Common myeloid progenitor, CD34-positive (primary cell): ENCODE measurements at regions not wholly inside any gene's neighbourhood (a gene's known extent, or its start where the extent isn't known, plus 50 kb on each side); places are given as distances from the start of the nearest gene placed in this dataset.

Experiments used
- CTCF ChIA-PET: fragments of 350-600 bp; sonication (Branson Sonifier 250); formaldehyde crosslinking; loops from one replicate; lab custom pipeline; 2021; ENCODE audit warnings: antibody characterized with exemption; lab: Charles Lee
- POLR2A ChIA-PET: fragments of 350-600 bp; sonication (Branson Sonifier 250); formaldehyde crosslinking; loops from one replicate; lab custom pipeline; 2021; ENCODE audit warnings: antibody characterized with exemption; lab: Charles Lee
- DNase-seq, 3 donors: peaks; one replicate each; pipeline versions ENCODE4 v3.0.0 to v3.0.0-alpha.2; 2013
- H3K27ac ChIP-seq, 2 experiments: 1 replicate in 1 of 2; 2 replicates in 1 of 2; pipeline ENCODE4 v1.7.0; 2013; ENCODE audit warnings: inconsistent platforms in 2 of 2, low read length in 2 of 2, mild to moderate bottlenecking in 2 of 2, low read depth in 1 of 2, moderate library complexity in 1 of 2; ENCODE audit not compliant: severe bottlenecking in 2 of 2, insufficient read depth in 1 of 2, poor library complexity in 1 of 2
- H3K27me3 ChIP-seq, 5 experiments: replicated peaks in 2 of 5; 1 replicate in 3 of 5; 2 replicates in 2 of 5; pipeline versions ENCODE4 v1.6.1 to v1.7.0; 2013; ENCODE audit warnings: low read length in 4 of 5, mild to moderate bottlenecking in 2 of 5, moderate library complexity in 2 of 5, inconsistent platforms in 1 of 5; ENCODE audit not compliant: insufficient read depth in 5 of 5, control insufficient read depth in 4 of 5
- H3K36me3 ChIP-seq, 4 experiments: 1 replicate in 2 of 4; 2 replicates in 2 of 4; pipeline versions ENCODE4 v1.6.1 to v1.7.0; 2013; ENCODE audit warnings: low read length in 3 of 4, control low read depth in 1 of 4, mild to moderate bottlenecking in 1 of 4; ENCODE audit not compliant: control insufficient read depth in 4 of 4, insufficient read depth in 4 of 4
- H3K4me1 ChIP-seq, 4 experiments: 1 replicate in 3 of 4; 2 replicates in 1 of 4; pipeline versions ENCODE4 v1.6.1 to v1.7.1; 2013; ENCODE audit warnings: low read length in 3 of 4, mild to moderate bottlenecking in 3 of 4, control low read depth in 1 of 4, inconsistent platforms in 1 of 4, moderate library complexity in 1 of 4; ENCODE audit not compliant: control insufficient read depth in 4 of 4, insufficient read depth in 4 of 4; ENCODE audit errors: control extremely low read depth in 1 of 4
- H3K4me3 ChIP-seq, 7 experiments: 1 replicate in 4 of 7; 2 replicates in 3 of 7; pipeline versions ENCODE4 v1.5.1 to v1.7.0; 2013; ENCODE audit warnings: mild to moderate bottlenecking in 7 of 7, low read length in 6 of 7, moderate library complexity in 6 of 7, inconsistent platforms in 2 of 7, low read depth in 2 of 7, control low read depth in 1 of 7; ENCODE audit not compliant: insufficient read depth in 4 of 7, control insufficient read depth in 1 of 7; ENCODE audit errors: extremely low read depth in 1 of 7
- H3K9me3 ChIP-seq, 5 experiments: 1 replicate in 4 of 5; 2 replicates in 1 of 5; pipeline versions ENCODE4 v1.6.1 to v1.7.1; 2013; ENCODE audit warnings: low read length in 4 of 5, mild to moderate bottlenecking in 2 of 5, inconsistent platforms in 1 of 5, low read depth in 1 of 5, moderate library complexity in 1 of 5; ENCODE audit not compliant: control insufficient read depth in 4 of 5, insufficient read depth in 2 of 5; ENCODE audit errors: control extremely low read depth in 1 of 5
- WGBS: methylation state at CpG from one replicate; pipeline ENCODE4 v1.1.5; 2013; ENCODE audit not compliant: insufficient coverage; 5-methylcytosine and 5-hydroxymethylcytosine counted together

GRCh38 chr14:84792722-84793410 is 737.1 kb upstream of the FLRT2 start:
- ChIA-PET POLR2A (no interaction called here), CTCF (interaction anchor here (1.0 kb wide), 1 partner anchor 14 kb away, joined by 3 read pairs; no protein-coding TSS in a partner anchor)
- no peaks in the 10 kb centered on the region for H3K36me3 ChIP-seq
- no peak for DNase-seq
- H3K4me3 ChIP-seq, result no peak overlapping the region
- H3K4me1 ChIP-seq, result no peaks in the 10 kb centered on the region
- no peaks in the 10 kb centered on the region for H3K27me3 ChIP-seq
- no peak overlapping the region for H3K27ac ChIP-seq
- 87% methylated on average over 4 of the region's 4 CpGs for WGBS
- H3K9me3 ChIP-seq, result no peaks in the 10 kb centered on the region

GRCh38 chr14:84797326-84797725 is 732.6 kb upstream of the FLRT2 start:
- Histone ChIP-seq H3K9me3 (no peaks in the 10 kb centered on the region), H3K27me3 (no peaks in the 10 kb centered on the region), H3K4me3 (no peak overlapping the region), H3K36me3 (no peaks in the 10 kb centered on the region), H3K4me1 (no peaks in the 10 kb centered on the region), H3K27ac (no peak overlapping the region)
- ChIA-PET POLR2A (no interaction called here), CTCF (no interaction called here)
- DNase-seq, result no peak
- WGBS, result no CpG with 5 or more reads among the region's 3 CpGs

GRCh38 chr14:84804468-84804867 is 725.5 kb upstream of the FLRT2 start:
- POLR2A ChIA-PET, result no interaction called here

GRCh38 chr14:84804895-84805294 is 725.0 kb upstream of the FLRT2 start:
- WGBS, result no CpG with 5 or more reads among the region's 1 CpG
- no peak overlapping the region for H3K27ac ChIP-seq
- no peak overlapping the region for H3K4me3 ChIP-seq
- H3K27me3 ChIP-seq, result no peaks in the 10 kb centered on the region
- no peak for DNase-seq
- POLR2A ChIA-PET, result no interaction called here
- no peaks in the 10 kb centered on the region for H3K9me3 ChIP-seq
- no peaks in the 10 kb centered on the region for H3K36me3 ChIP-seq
- peaks cover 0 to 2% (median 0%) of the 10 kb centered on the region in 4 experiments for H3K4me1 ChIP-seq
- CTCF ChIA-PET, result no interaction called here

More at GRCh38 chr14:84804468-84804867, 725.5 kb upstream of the FLRT2 start:
- Histone ChIP-seq H3K4me1 (peaks cover 0 to 2% (median 0%) of the 10 kb centered on the region in 4 experiments), H3K36me3 (no peaks in the 10 kb centered on the region), H3K27me3 (no peaks in the 10 kb centered on the region), H3K27ac (no peak overlapping the region), H3K9me3 (no peaks in the 10 kb centered on the region), H3K4me3 (no peak overlapping the region)
- CTCF ChIA-PET, result no interaction called here
- DNase-seq, result no peak
- WGBS, result no CpG with 5 or more reads among the region's 1 CpG

- H3K4me3 ChIP-seq, result no peak overlapping the region
- H3K27ac ChIP-seq, result no peak overlapping the region
- no peaks in the 10 kb centered on the region for H3K9me3 ChIP-seq
- H3K27me3 ChIP-seq, result no peaks in the 10 kb centered on the region
- H3K36me3 ChIP-seq, result no peaks in the 10 kb centered on the region
- POLR2A ChIA-PET, result no interaction called here
- H3K4me1 ChIP-seq, result peaks cover 0 to 2% (median 0%) of the 10 kb centered on the region in 4 experiments
- CTCF ChIA-PET, result interaction anchor here (1.4 kb wide), 1 partner anchor 13 kb away, joined by 3 read pairs; no protein-coding TSS in a partner anchor
- no peak for DNase-seq
Observed at GRCh38 chr14:84806181-84806580, 723.8 kb upstream of the FLRT2 start.

GRCh38 chr14:84806622-84807021 is 723.3 kb upstream of the FLRT2 start:
- 87% methylated on average over 3 of the region's 4 CpGs for WGBS
- H3K4me3 ChIP-seq, result no peak overlapping the region
- no peaks in the 10 kb centered on the region for H3K9me3 ChIP-seq
- H3K4me1 ChIP-seq, result peaks cover 0 to 2% (median 0%) of the 10 kb centered on the region in 4 experiments
- no peaks in the 10 kb centered on the region for H3K36me3 ChIP-seq
- no peak for DNase-seq
- no peaks in the 10 kb centered on the region for H3K27me3 ChIP-seq
- ChIA-PET CTCF (interaction anchor here (1.4 kb wide), 1 partner anchor 13 kb away, joined by 3 read pairs; no protein-coding TSS in a partner anchor), POLR2A (no interaction called here)
- no peak overlapping the region for H3K27ac ChIP-seq

- CTCF ChIA-PET, result interaction anchor here (1.4 kb wide), 1 partner anchor 14 kb away, joined by 3 read pairs; no protein-coding TSS in a partner anchor
Observed at GRCh38 chr14:84807673-84808072, 722.3 kb upstream of the FLRT2 start.

More at GRCh38 chr14:84807673-84808072, 722.3 kb upstream of the FLRT2 start:
- Histone ChIP-seq H3K36me3 (no peaks in the 10 kb centered on the region), H3K27me3 (no peaks in the 10 kb centered on the region), H3K4me1 (peaks cover 0 to 2% (median 0%) of the 10 kb centered on the region in 4 experiments), H3K4me3 (no peak overlapping the region), H3K27ac (no peak overlapping the region), H3K9me3 (no peaks in the 10 kb centered on the region)
- no peak for DNase-seq
- POLR2A ChIA-PET, result no interaction called here
- WGBS, result 87% methylated on average over 3 of the region's 3 CpGs
